Endothelial cell of umbilical vein (primary cell): ENCODE measurements at regions not wholly inside any gene's neighbourhood (a gene's known extent, or its start where the extent isn't known, plus 50 kb on each side); places are given as distances from the start of the nearest gene placed in this dataset.

Source experiments
- BruUV-seq: library from RNA; stranded (reverse); fragments of 400-500 nt; replicated peaks from 2 replicates; lab custom pipeline; 2021; lab: Mats Ljungman, UMichigan
- CTCF ChIA-PET: fragments of 300-600, 350-600 bp; sonication (Branson Sonifier 250); formaldehyde crosslinking; loops from one replicate; lab custom pipeline; 2021; ENCODE audit warnings: antibody characterized with exemption, inconsistent platforms; lab: Charles Lee
- POLR2A ChIA-PET: fragments of 300-600, 350-600 bp; sonication (Branson Sonifier 250); formaldehyde crosslinking; loops from one replicate; lab custom pipeline; 2021; ENCODE audit warnings: antibody characterized with exemption, inconsistent platforms; lab: Charles Lee
- DNase-seq: peaks from one replicate; pipeline ENCODE4 v3.0.0-alpha.2; 2011; ENCODE audit warnings: low read depth, low spot score
- FAIRE-seq: peaks from 2 replicates; lab custom pipeline; 2011; peaks lifted over from hg19 to GRCh38; lab: Jason Lieb, UNC
- H2AFZ ChIP-seq: 2 replicates; pipeline ENCODE4 v1.6.0; 2012; ENCODE audit warnings: low read depth, low read length, control low read depth, inconsistent platforms
- H3K27ac ChIP-seq: 2 replicates; pipeline ENCODE4 v1.5.1; 2011; ENCODE audit warnings: low read depth, mild to moderate bottlenecking, control low read depth, low read length, moderate library complexity; ENCODE audit not compliant: insufficient read depth
- H3K27me3 ChIP-seq, 2 experiments: 2 replicates each; pipeline versions ENCODE4 v1.6.0 to v1.6.1; 2011; ENCODE audit warnings: low read length in 2 of 2, mixed read lengths in 1 of 2; ENCODE audit not compliant: control insufficient read depth in 2 of 2, insufficient read depth in 2 of 2
- H3K36me3 ChIP-seq, 2 experiments: 2 replicates in 1 of 2; 3 replicates in 1 of 2; pipeline ENCODE4 v1.5.1; 2011; ENCODE audit warnings: low read length in 2 of 2, mild to moderate bottlenecking in 1 of 2, moderate library complexity in 1 of 2; ENCODE audit not compliant: control insufficient read depth in 2 of 2, insufficient read depth in 2 of 2; ENCODE audit errors: extremely low read depth in 1 of 2
- H3K4me1 ChIP-seq: 3 replicates; pipeline ENCODE4 v1.5.1; 2011; ENCODE audit warnings: mild to moderate bottlenecking, low read length; ENCODE audit not compliant: control insufficient read depth, insufficient read depth; ENCODE audit errors: extremely low read depth
- H3K4me2 ChIP-seq: 2 replicates; pipeline ENCODE4 v1.6.1; 2011; ENCODE audit warnings: low read length, control low read depth, mixed read lengths; ENCODE audit not compliant: insufficient read depth
- H3K4me3 ChIP-seq, 3 experiments: fragments of 200-600 bp in 1 of 3; sonication (generic), shearing (Covaris generic) in 1 of 3; replicated peaks in 1 of 3; 2 replicates each; pipeline ENCODE4 v1.5.1; 2011 to 2016; ENCODE audit warnings: control low read depth in 3 of 3, low read length in 3 of 3, mild to moderate bottlenecking in 2 of 3, inconsistent platforms in 1 of 3, low read depth in 1 of 3, moderate library complexity in 1 of 3; ENCODE audit not compliant: insufficient read depth in 1 of 3
- H3K79me2 ChIP-seq: 2 replicates; pipeline ENCODE4 v1.6.0; 2012; ENCODE audit warnings: low read length, inconsistent platforms; ENCODE audit not compliant: control insufficient read depth, insufficient read depth
- H3K9ac ChIP-seq: replicated peaks from 2 replicates; pipeline ENCODE3; 2011; ENCODE audit warnings: low read length, control low read depth; ENCODE audit not compliant: insufficient read depth; ENCODE audit errors: extremely low read depth
- H3K9me1 ChIP-seq: replicated peaks from 3 replicates; pipeline ENCODE4 v1.6.0; 2011; ENCODE audit warnings: mild to moderate bottlenecking, low read length; ENCODE audit not compliant: control insufficient read depth, insufficient read depth; ENCODE audit errors: extremely low read depth
- H3K9me3 ChIP-seq: replicated peaks from 2 replicates; pipeline ENCODE4 v1.5.1; 2012; ENCODE audit warnings: low read length, inconsistent platforms; ENCODE audit not compliant: control insufficient read depth, insufficient read depth
- H4K20me1 ChIP-seq: replicated peaks from 2 replicates; pipeline ENCODE3; 2011; ENCODE audit warnings: mild to moderate bottlenecking, low read length; ENCODE audit not compliant: control insufficient read depth, insufficient read depth; ENCODE audit errors: extremely low read depth
- EZH2 ChIP-seq: IDR thresholded peaks from 2 replicates; pipeline ENCODE4 v1.6.1; 2012; ENCODE audit warnings: borderline replicate concordance, low read depth, mild to moderate bottlenecking, moderate library complexity, low read length, inconsistent platforms; ENCODE audit not compliant: severe bottlenecking
- FOS ChIP-seq: IDR thresholded peaks from 2 replicates; pipeline ENCODE4 v1.6.1; 2011; ENCODE audit warnings: mild to moderate bottlenecking, low read length, moderate library complexity, borderline replicate concordance; ENCODE audit not compliant: insufficient read depth
- GATA2 ChIP-seq: IDR thresholded peaks from 2 replicates; pipeline ENCODE4 v1.7.0; 2011; ENCODE audit warnings: low read depth, mild to moderate bottlenecking, moderate library complexity, mixed read lengths, low read length; ENCODE audit not compliant: insufficient read length, insufficient read depth
- JUN ChIP-seq: IDR thresholded peaks from 2 replicates; pipeline ENCODE4 v1.6.1; 2011; ENCODE audit warnings: borderline replicate concordance, low read depth; ENCODE audit not compliant: insufficient read length, insufficient read depth
- MYC ChIP-seq: IDR thresholded peaks from one replicate; pipeline ENCODE4 v1.6.1; 2011; ENCODE audit warnings: mild to moderate bottlenecking, low read depth, low read length
- POLR2A ChIP-seq: IDR thresholded peaks from 2 replicates; pipeline ENCODE4 v1.6.1; 2012; ENCODE audit warnings: low read depth, mild to moderate bottlenecking, control low read depth, low read length
- POLR2AphosphoS5 ChIP-seq: IDR thresholded peaks from 2 replicates; pipeline ENCODE4 v1.6.1; 2012; ENCODE audit warnings: low read depth, mild to moderate bottlenecking, control low read depth, low read length, moderate library complexity; ENCODE audit not compliant: insufficient read depth
- dilution Hi-C: fragments of 300-500 bp; cut with MboI; formaldehyde crosslinking; loops from one replicate; pipeline ENCODE4 v1.15.0; 2019; ENCODE audit warnings: low sequenced_read_pairs; ENCODE audit not compliant: extremely low pct_ligation_motif_present
- intact Hi-C: fragments of 100-400 bp; cut with micrococcal nuclease; formaldehyde crosslinking; loops from one replicate; pipeline ENCODE4 v1.10.0; 2022
- TF ChIP-seq, protein P1 (sequence below), 2 donors: IDR thresholded peaks; 1 replicate in 1 of 2; 2 replicates in 1 of 2; pipeline ENCODE4 v1.5.1; 2011; ENCODE audit warnings: low read length in 2 of 2, mild to moderate bottlenecking in 2 of 2, moderate library complexity in 2 of 2, control low read depth in 1 of 2, inconsistent platforms in 1 of 2, low read depth in 1 of 2; ENCODE audit not compliant: insufficient read depth in 1 of 2; ENCODE audit errors: extremely low read depth in 1 of 2
- TF ChIP-seq, protein P2 (sequence below): IDR thresholded peaks from 2 replicates; pipeline ENCODE4 v1.6.1; 2011; ENCODE audit not compliant: insufficient read depth, insufficient read length

- no peak for DNase-seq
- no TSS peak for BruUV-seq
These were observed 207.1 kb upstream of the ZFHX3 start for GRCh38 chr16:73255031-73255430.

GRCh38 chr16:73253922-73254480 lies 206.1 kb upstream of the ZFHX3 start:
- TF ChIP-seq JUN: no peak
- no peak for TF ChIP-seq FOS
- TF ChIP-seq, protein P1, sequence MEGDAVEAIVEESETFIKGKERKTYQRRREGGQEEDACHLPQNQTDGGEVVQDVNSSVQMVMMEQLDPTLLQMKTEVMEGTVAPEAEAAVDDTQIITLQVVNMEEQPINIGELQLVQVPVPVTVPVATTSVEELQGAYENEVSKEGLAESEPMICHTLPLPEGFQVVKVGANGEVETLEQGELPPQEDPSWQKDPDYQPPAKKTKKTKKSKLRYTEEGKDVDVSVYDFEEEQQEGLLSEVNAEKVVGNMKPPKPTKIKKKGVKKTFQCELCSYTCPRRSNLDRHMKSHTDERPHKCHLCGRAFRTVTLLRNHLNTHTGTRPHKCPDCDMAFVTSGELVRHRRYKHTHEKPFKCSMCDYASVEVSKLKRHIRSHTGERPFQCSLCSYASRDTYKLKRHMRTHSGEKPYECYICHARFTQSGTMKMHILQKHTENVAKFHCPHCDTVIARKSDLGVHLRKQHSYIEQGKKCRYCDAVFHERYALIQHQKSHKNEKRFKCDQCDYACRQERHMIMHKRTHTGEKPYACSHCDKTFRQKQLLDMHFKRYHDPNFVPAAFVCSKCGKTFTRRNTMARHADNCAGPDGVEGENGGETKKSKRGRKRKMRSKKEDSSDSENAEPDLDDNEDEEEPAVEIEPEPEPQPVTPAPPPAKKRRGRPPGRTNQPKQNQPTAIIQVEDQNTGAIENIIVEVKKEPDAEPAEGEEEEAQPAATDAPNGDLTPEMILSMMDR (IDR thresholded peaks at IDR 0.05; ENCODE audit: extremely low read depth in 1 of 2, insufficient read depth in 1 of 2, low read depth in 1 of 2, low read length in 2 of 2): no peak
- TF ChIP-seq, protein P2, sequence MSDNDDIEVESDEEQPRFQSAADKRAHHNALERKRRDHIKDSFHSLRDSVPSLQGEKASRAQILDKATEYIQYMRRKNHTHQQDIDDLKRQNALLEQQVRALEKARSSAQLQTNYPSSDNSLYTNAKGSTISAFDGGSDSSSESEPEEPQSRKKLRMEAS: no peak
- TF ChIP-seq MYC: no peak
- TF ChIP-seq GATA2: no peak
- TF ChIP-seq POLR2AphosphoS5: no peak
- no peak for TF ChIP-seq POLR2A
- TF ChIP-seq EZH2: no peak
- dilution Hi-C loops: no loop called here
- no peaks in the 10 kb centered on the region for H3K36me3 ChIP-seq
- DNase-seq (no peak), FAIRE-seq (no peak)
- ChIA-PET CTCF (no interaction called here), POLR2A (no interaction called here)
- H3K4me3 ChIP-seq: no peak overlapping the region
- H2AFZ ChIP-seq: no peak overlapping the region
- no peaks in the 10 kb centered on the region for H3K4me1 ChIP-seq
- no peak overlapping the region for H3K27ac ChIP-seq
- H4K20me1 ChIP-seq: no peaks in the 10 kb centered on the region
- no peaks in the 10 kb centered on the region for H3K9me3 ChIP-seq
- no peak overlapping the region for H3K9ac ChIP-seq
- H3K27me3 ChIP-seq: no peaks in the 10 kb centered on the region
- no peak overlapping the region for H3K4me2 ChIP-seq
- no peaks in the 10 kb centered on the region for H3K79me2 ChIP-seq
- intact Hi-C loops: no loop called here
- H3K9me1 ChIP-seq: no peaks in the 10 kb centered on the region
- no TSS peak for BruUV-seq

More at GRCh38 chr16:73255031-73255430, 207.1 kb upstream of the ZFHX3 start:
- dilution Hi-C loops (no loop called here), intact Hi-C loops (no loop called here)
- H3K79me2 ChIP-seq: no peaks in the 10 kb centered on the region
- no peak overlapping the region for H3K27ac ChIP-seq
- H3K9ac ChIP-seq: no peak overlapping the region
- no peak for TF ChIP-seq GATA2
- H3K9me1 ChIP-seq: no peaks in the 10 kb centered on the region
- H3K27me3 ChIP-seq: no peaks in the 10 kb centered on the region
- no peak for FAIRE-seq
- H2AFZ ChIP-seq: no peak overlapping the region
- H3K4me3 ChIP-seq: no peak overlapping the region
- ChIA-PET CTCF (no interaction called here), POLR2A (no interaction called here)
- H3K9me3 ChIP-seq: no peaks in the 10 kb centered on the region
- no peaks in the 10 kb centered on the region for H4K20me1 ChIP-seq
- no peaks in the 10 kb centered on the region for H3K36me3 ChIP-seq
- H3K4me1 ChIP-seq: no peaks in the 10 kb centered on the region
- H3K4me2 ChIP-seq: no peak overlapping the region
